Epithelial cell of proximal tubule (primary cell): ENCODE measurements at regions not wholly inside any gene's neighbourhood (a gene's known extent, or its start where the extent isn't known, plus 50 kb on each side); places are given as distances from the start of the nearest gene placed in this dataset.
"Not testable (repeated sequence)": the region's sequence is repeated elsewhere in the genome, so short reads cannot be mapped to it uniquely, and the experiment has no call there.

Source experiments
- DNase-seq: peaks from one replicate; pipeline ENCODE4 v3.0.0-alpha.2; 2011; ENCODE audit warnings: low read depth
- H3K4me3 ChIP-seq: 2 replicates; pipeline ENCODE4 v1.5.1; 2011; ENCODE audit warnings: low read depth, mild to moderate bottlenecking, low read length
- TF ChIP-seq, protein P1 (sequence below): conservative IDR thresholded peaks from 2 replicates; pipeline ENCODE4 v1.5.1; 2012; ENCODE audit warnings: low read depth, mild to moderate bottlenecking, low read length

DNA sequence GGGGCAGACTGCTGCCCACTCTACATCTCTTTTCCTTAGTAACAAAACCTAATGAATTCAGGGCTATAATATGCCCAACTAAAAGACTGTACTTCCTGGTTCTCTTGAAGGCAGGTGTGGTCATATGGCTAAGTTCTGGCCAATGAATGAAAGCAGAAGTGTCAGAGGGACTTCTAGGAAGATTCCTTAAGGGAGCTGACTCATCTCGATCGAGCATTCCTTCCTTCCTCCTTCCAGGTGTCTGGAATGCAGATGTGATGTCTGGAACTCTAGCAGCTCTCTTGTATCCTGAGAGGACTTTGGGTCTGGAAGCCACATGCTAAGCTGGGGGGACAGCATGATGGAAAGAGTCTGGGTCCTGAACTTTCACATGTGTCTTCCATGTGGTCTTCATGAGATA lies 116.2 kb upstream of the STX18 start:
- DNase-seq = no peak
- TF ChIP-seq, protein P1, sequence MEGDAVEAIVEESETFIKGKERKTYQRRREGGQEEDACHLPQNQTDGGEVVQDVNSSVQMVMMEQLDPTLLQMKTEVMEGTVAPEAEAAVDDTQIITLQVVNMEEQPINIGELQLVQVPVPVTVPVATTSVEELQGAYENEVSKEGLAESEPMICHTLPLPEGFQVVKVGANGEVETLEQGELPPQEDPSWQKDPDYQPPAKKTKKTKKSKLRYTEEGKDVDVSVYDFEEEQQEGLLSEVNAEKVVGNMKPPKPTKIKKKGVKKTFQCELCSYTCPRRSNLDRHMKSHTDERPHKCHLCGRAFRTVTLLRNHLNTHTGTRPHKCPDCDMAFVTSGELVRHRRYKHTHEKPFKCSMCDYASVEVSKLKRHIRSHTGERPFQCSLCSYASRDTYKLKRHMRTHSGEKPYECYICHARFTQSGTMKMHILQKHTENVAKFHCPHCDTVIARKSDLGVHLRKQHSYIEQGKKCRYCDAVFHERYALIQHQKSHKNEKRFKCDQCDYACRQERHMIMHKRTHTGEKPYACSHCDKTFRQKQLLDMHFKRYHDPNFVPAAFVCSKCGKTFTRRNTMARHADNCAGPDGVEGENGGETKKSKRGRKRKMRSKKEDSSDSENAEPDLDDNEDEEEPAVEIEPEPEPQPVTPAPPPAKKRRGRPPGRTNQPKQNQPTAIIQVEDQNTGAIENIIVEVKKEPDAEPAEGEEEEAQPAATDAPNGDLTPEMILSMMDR = no peak
- H3K4me3 ChIP-seq = no peak overlapping the region

DNA sequence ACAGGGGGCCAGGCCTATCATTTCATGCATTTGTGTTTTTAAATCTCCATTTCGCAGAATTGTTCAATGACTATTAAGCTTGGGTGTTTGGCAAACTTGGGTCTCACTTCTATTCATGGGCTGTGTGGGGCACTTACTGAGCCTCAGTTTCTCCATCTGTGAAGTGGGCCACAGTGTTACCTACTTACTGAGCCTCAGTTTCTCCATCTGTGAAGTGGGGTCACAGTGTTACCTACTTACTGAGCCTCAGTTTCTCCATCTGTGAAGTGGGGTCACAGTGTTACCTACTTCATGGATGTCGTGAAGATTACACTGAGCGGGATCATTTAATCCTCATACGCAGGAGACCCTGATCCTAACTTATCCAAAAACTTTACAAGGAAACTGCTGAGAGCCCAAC lies 115.1 kb upstream of the STX18 start:
- no peak for DNase-seq
- H3K4me3 ChIP-seq = no peak overlapping the region
- TF ChIP-seq, protein P1 = no peak

DNA sequence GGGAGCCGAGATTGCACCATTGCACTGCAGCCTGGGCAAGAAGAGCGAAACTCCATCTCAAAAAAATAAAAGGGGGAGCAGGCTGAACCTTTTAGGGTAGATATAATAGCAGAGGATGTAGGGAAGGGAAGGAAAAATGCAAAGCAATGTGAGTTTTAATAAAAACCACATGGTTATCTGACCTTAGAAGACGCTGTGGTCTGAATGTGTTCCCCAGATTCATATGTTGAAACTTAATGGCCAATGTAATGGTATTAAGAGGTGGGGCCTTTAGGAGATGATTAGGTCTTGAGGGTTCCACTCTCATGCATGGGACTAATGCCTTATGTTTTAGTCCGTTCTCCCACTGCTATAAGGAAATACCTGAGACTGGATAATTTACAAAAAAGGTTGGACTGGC lies 114.1 kb upstream of the STX18 start:
- no peak for DNase-seq
- TF ChIP-seq, protein P1 = no peak
- no peak overlapping the region for H3K4me3 ChIP-seq

DNA sequence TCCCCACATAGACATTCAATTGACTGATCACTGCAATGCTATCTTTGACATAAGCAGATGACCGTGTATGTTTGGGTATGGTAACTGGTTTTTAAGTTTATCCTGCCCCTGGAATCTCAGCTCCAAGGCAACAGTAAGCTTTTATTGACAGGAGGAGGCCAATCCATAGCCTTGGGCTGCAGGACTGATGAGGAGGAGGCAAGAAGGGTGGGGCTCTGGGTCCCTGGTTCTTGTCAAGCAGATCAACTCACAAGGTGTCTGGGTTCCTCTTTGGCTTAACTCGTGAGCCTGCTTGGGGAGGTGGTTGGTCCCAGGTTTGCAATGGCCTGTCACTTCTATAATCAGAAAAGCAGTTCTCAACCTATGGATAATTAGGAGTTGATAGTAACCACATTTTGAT lies 113.2 kb upstream of the STX18 start:
- H3K4me3 ChIP-seq = no peak overlapping the region
- TF ChIP-seq, protein P1 = no peak
- DNase-seq = no peak

DNA sequence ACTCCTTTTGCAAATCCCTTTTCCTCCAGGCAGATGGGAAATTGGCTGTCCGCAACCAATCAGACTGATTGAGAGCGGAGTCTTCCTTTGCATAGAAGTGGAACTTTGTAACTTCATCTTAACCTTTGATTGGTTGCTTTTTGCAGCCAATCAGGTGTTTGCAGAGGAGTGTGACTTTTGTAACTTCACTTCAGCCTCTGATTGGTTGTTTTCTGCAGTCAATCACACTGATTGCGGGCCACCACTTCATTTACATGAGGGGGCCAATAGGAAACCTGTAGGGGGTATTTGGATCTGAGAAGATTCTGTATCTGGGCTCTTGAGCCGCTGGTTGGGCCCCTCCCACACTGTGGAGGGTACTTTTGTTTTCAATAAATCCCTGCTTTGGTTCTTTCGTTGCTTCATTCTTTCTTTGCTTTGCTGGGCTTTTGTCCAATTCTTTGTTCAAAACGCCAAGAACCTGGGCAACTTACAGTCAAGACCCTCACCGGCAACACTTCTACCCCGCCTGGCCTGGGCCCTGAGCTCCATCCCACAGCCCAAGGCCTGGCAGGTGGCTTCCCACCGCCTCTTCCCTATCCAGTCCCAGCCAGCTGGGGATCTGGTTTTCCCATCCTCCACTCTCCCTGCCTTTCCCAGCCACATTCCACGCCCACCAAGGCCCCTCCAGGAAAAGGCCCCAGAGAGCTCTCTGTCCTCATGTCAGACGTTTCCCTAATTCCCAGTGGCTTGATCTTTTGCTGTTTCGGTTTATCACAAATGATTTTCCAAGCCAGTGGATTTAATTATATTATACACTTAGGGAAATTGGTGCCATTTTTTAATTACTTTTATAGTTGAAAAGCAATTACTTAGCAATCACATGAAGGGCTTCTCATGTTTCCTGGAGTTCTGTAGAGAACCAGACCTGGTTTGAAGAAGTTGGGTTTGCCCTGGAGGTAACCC lies 110.2 kb upstream of the STX18 start:
- DNase-seq = no peak
- H3K4me3 ChIP-seq = no peak overlapping the region
- TF ChIP-seq, protein P1 = no peak

DNA sequence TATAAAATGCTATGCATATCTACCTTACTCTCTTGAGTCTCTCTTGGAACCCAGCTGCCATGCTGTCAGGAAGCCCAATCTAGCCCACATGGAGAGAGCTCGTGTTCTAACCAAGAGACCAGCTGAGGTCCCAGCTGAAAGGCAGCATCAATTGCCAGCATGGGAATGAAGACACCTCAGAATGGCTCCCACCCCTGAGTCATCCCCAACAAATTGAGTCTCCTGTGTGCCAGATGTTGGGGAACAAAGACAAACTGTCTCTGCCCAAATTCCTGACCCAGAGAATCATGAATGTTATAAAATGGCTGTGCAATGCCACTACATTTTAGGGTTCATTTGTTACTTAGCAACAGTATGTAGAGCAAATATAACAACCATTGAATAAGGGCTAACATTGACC lies 105.2 kb upstream of the STX18 start:
- H3K4me3 ChIP-seq = no peak overlapping the region
- DNase-seq = no peak
- TF ChIP-seq, protein P1 = no peak

DNA sequence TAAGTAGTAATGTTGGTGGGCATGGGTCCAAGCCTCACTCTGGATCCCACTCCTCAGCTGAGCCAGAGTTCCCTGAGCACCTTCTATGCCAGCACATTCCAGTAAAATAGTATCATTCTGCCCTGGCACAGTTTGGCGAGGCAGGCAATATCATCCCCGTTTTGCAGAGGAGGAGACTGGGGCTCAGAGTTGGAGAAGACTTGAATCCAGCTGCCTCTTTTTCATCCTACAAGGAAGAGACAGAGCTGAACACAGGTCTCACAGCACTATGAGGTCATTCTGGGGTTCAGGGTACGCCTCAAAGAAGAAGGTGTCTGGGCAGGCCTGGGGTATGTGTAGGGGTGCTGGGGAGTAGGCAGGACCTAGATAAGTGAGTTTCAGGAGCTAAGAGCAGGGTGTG lies 103.9 kb upstream of the STX18 start:
- DNase-seq = no peak
- TF ChIP-seq, protein P1 = no peak
- no peak overlapping the region for H3K4me3 ChIP-seq

DNA sequence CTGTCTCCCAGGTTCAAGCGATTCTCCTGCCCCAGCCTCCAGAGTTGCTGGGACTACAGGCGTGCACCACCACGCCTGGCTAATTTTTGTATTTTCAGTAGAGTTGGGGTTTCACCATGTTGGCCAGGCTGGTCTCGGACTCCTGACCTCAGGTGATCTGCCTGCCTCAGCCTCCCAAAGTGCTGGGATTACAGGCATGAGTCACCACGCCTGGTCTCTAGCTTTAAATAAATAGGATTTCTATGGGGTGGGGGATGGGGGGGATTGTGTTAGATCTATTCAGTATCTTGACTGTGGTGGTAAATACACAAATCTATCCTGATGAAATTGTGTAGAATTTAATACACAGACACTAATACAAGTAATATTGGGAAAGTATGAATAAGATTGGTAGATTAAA lies 102.4 kb upstream of the STX18 start:
- not testable (repeated sequence) for H3K4me3 ChIP-seq, DNase-seq

DNA sequence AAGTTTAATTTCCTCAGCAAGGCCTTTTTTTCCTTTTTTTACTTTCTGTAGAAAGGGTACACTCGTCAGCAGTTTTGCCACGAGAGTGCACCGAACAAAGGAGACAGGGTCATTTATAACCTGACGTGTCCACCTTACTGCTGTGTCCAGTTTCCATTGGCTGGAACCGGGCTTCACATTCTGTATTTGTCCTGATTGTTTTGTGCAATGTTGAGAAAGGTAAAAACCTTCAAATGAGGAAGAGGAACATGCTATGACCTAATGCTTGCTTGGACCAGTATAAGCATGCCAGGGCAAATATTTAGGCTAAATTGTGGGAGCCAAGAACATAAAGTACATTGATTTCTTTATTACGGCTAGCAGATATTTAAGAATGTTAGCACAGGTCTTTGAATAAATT lies 101.9 kb upstream of the STX18 start:
- H3K4me3 ChIP-seq, DNase-seq: not testable (repeated sequence)
